ENCODE measurements at regions not wholly inside any gene's neighbourhood (a gene's known extent, or its start where the extent isn't known, plus 50 kb on each side); places are given as distances from the start of the nearest gene placed in this dataset.
"Not testable (repeated sequence)": the region's sequence is repeated elsewhere in the genome, so short reads cannot be mapped to it uniquely, and the experiment has no call there.

DNA sequence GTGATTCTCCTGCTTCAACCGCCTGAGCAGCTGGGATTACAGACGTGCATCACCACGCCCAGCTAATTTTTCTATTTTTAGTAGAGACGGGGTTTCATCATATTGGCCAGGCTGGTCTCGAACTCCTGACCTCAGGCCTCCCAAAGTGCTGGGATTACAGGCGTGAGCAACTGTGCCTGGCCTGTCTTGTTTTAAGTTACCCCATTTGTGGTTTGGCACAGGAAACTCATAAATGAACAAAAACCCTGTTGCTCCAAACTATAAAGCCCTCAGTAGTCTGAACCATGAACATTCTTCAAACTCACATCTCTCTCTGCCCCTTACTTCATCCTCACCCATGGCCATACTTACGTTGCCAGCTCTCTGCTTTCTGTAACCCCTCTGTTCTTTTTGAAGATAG, 61.7 kb downstream of the RHOU start:
- intact Hi-C loops (cut with DNase I); H3K36me3 ChIP-seq (replicated peaks in 1 of 2); H3K27ac ChIP-seq; H3K4me3 ChIP-seq; H3K27me3 ChIP-seq; DNase-seq; H3K9me3 ChIP-seq (replicated peaks in 1 of 3): not testable (repeated sequence)
- peaks cover 0 to 13% of the 10 kb centered on the region in 2 donors for H3K4me1 ChIP-seq (replicated peaks in 1 of 2)
- 82 to 85% (median 85%) methylated on average over 7 of the region's 7 CpGs for WGBS, 4 donors

GRCh38 chr1:228798035-228798434, 62.8 kb downstream of the RHOU start:
- H3K4me1 ChIP-seq (replicated peaks in 1 of 2), result peaks cover 0 to 17% of the 10 kb centered on the region in 2 donors

DNA sequence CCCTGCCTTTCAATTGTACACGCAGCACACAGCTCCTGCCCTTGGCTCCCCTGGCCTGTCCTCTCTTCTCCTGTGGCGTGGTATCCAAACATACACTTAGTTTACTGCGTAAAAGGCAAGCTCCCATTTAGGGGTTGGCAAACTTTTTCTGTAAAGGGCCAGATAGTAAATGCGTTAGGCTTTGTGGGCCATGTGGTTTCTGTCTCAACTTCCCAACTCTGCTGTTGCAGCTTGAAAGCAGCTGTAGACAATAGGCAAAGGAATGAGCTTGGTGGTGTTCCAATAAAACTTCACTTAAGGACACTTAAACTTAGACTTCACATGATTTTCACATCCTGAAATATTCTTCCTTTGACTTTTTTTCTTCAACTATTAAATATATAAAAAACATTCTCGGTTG, 63.3 kb downstream of the RHOU start:
- no peak for DNase-seq
- Histone ChIP-seq H3K4me3 (no peak overlapping the region), H3K4me1 (replicated peaks in 1 of 2) (peaks cover 0 to 17% of the 10 kb centered on the region in 2 donors), H3K27me3 (no peaks in the 10 kb centered on the region), H3K9me3 (replicated peaks in 1 of 3) (no peaks in the 10 kb centered on the region), H3K27ac (no peak overlapping the region), H3K36me3 (replicated peaks in 1 of 2) (no peaks in the 10 kb centered on the region)
- intact Hi-C loops (cut with DNase I), result no loop called here
- TF ChIP-seq POLR2A (IDR thresholded peaks at IDR 0.05), result no peak
- TF ChIP-seq, protein P1, sequence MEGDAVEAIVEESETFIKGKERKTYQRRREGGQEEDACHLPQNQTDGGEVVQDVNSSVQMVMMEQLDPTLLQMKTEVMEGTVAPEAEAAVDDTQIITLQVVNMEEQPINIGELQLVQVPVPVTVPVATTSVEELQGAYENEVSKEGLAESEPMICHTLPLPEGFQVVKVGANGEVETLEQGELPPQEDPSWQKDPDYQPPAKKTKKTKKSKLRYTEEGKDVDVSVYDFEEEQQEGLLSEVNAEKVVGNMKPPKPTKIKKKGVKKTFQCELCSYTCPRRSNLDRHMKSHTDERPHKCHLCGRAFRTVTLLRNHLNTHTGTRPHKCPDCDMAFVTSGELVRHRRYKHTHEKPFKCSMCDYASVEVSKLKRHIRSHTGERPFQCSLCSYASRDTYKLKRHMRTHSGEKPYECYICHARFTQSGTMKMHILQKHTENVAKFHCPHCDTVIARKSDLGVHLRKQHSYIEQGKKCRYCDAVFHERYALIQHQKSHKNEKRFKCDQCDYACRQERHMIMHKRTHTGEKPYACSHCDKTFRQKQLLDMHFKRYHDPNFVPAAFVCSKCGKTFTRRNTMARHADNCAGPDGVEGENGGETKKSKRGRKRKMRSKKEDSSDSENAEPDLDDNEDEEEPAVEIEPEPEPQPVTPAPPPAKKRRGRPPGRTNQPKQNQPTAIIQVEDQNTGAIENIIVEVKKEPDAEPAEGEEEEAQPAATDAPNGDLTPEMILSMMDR (IDR thresholded peaks at IDR 0.05), result no peak
- WGBS, 4 donors, result 77 to 90% (median 87%) methylated on average over 5 of the region's 5 CpGs

More at GRCh38 chr1:228798035-228798434, 62.8 kb downstream of the RHOU start:
- Histone ChIP-seq H3K9me3 (replicated peaks in 1 of 3) (no peaks in the 10 kb centered on the region), H3K27ac (no peak overlapping the region), H3K36me3 (replicated peaks in 1 of 2) (no peaks in the 10 kb centered on the region), H3K27me3 (no peaks in the 10 kb centered on the region), H3K4me3 (no peak overlapping the region)
- intact Hi-C loops (cut with DNase I), result no loop called here
- 75 to 81% (median 78%) methylated on average over 2 of the region's 2 CpGs for WGBS, 4 donors
- no peak for DNase-seq
- TF ChIP-seq POLR2A (IDR thresholded peaks at IDR 0.05), result no peak
- TF ChIP-seq, protein P1 (IDR thresholded peaks at IDR 0.05), result no peak

DNA sequence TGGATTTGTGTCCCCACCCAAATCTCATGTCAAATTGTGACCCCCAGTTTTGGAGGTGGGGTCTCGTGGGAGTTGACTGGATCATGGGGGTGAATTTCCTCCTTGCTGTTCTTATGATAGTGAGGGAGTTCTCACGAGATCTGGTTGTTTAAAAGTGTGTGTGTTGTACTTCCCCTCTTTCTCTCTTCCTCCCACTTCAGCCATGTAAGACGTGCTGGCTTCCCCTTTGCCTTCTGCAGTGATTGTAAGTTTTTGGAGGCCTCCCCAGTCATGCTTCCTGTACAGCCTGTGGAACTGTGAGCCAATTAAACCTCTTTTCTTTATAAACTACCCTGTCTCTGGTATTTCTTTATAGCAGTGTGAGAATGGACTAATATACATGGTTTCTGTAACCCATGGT, 64.6 kb downstream of the RHOU start:
- intact Hi-C loops (cut with DNase I), result no loop called here
- H3K27ac ChIP-seq, result no peak overlapping the region
- no peaks in the 10 kb centered on the region for H3K36me3 ChIP-seq (replicated peaks in 1 of 2)
- 49 to 60% (median 52%) methylated on average over 3 of the region's 3 CpGs for WGBS, 4 donors
- no peaks in the 10 kb centered on the region for H3K27me3 ChIP-seq
- no peak for DNase-seq
- H3K4me1 ChIP-seq (replicated peaks in 1 of 2), result peaks cover 0 to 17% of the 10 kb centered on the region in 2 donors
- H3K4me3 ChIP-seq, result no peak overlapping the region
- TF ChIP-seq POLR2A (IDR thresholded peaks at IDR 0.05), result no peak
- TF ChIP-seq, protein P1 (IDR thresholded peaks at IDR 0.05), result no peak
- no peaks in the 10 kb centered on the region for H3K9me3 ChIP-seq (replicated peaks in 1 of 3)

- H3K9me3 ChIP-seq (replicated peaks in 1 of 3), result no peaks in the 10 kb centered on the region
- no peaks in the 10 kb centered on the region for H3K36me3 ChIP-seq (replicated peaks in 1 of 2)
- H3K4me3 ChIP-seq, result no peak overlapping the region
- DNase-seq, result peak in 5 of 7 donors; percentile 24 to 74 (median 38)
- H3K4me1 ChIP-seq (replicated peaks in 1 of 2), result peaks cover 0 to 17% of the 10 kb centered on the region in 2 donors
- intact Hi-C loops (cut with DNase I), result no loop called here
- H3K27me3 ChIP-seq, result no peaks in the 10 kb centered on the region
- H3K27ac ChIP-seq, result no peak overlapping the region
- TF ChIP-seq, protein P1 (IDR thresholded peaks at IDR 0.05), result no peak
- no peak for TF ChIP-seq POLR2A (IDR thresholded peaks at IDR 0.05)
Observed at GRCh38 chr1:228801068-228801467, 65.8 kb downstream of the RHOU start.
